ENCODE measurements at regions not wholly inside any gene's neighbourhood (a gene's known extent, or its start where the extent isn't known, plus 50 kb on each side); places are given as distances from the start of the nearest gene placed in this dataset.
"Not testable (repeated sequence)": the region's sequence is repeated elsewhere in the genome, so short reads cannot be mapped to it uniquely, and the experiment has no call there.

DNA sequence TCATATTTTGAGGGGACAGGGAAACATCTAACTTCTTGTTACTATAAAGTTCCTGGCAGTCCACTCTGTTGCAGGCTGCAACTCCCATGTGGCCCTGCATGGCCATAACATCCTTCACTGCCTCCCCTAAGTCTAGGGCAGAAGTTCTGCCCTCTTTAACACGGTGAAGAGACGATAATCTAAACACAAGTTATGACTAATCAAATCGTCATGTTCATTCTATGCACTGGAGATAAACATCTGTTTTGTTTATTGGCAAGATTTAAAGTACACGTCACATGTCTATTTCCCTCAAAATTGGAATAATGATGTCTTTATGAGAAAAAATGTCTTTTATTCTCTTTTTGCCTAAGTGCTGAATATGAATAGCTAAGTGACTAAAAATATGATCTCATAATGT lies 1629.4 kb downstream of the PCDH9 start:
- DNase-seq (ENCODE audit: low spot score): no peak

DNA sequence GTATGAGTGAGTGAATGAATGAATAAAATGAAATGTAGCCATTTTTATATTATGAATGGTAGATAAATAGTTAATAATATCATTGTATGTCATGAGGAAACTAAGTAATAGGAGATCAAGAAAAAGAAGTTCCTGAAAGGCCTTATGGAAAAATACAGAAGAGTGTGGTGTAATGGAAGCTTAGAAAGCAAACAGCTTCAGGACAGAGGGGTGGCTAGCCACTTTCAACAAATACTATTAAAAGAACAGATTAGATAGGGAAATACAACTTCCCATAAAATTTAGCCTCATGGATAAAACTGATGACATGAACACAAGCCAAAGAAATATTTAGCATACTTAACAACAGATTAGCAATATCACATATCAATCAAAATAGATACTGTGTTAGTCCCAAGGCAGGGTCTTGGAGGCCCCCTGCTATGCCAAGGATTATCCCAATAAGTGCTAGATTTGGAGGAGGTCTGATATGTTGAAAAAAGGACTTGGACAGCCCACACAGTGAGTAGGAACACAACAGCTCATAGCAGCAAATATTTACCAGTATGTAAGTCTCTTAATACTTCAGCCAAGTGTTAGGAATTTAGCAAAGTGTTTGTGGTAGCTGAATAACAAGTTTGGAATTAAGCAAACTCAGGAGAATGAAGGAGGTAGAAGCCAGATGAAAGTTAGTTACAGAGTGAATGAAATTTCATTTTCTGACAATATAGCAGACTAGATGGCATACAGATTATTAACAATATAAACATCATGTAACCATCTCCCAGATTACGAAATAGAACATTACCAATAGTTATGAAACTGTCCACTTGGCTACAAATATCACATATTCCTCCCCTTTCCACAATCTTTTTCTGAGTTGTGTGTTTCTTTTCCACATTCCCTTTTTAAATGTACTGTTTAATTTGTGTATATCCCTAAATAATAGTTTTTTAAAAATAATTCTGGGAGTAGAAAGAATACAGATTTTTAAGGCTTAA lies 1632.0 kb downstream of the PCDH9 start:
- no peak for DNase-seq (ENCODE audit: low spot score)

DNA sequence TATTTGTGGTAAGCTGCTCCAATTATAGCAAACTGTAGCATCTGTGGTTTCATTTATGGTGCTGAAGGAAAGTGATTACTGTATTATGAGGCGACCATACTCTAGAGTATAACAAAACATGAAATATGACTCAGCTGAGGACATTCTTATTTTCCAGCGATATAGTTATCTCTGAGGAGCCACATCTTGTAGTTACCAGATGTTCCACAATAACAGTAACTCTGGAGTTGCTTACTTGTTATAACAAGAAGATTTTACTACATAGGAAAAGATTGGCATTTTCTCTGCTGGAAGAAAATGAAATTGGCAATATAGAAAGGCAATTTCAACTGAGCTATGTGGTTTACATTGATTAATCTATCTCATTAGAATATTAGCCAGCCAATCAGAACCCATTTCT lies 1634.2 kb downstream of the PCDH9 start:
- DNase-seq (ENCODE audit: low spot score): no peak

DNA sequence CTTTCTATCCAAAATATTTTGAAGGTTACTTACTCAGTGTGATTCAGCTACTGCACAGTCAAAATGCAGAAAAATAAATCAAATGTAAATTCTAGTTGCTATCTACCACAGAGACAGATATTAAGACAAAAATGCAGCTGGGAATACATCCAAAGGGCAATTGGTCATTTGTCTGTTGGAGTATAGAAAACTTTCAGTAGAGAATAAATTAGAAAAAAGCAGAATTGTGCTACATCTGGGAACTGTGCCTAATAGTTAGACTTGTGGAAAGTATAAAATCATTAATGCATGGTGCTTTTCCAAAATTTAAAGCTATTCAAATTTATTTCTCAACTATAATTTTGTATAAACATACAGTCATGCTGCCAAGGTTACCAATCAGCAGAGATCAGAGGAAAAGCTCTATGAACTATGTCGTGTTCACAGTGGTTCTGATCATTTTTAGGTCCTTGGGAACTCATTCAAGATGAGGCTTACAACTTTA lies 1635.8 kb downstream of the PCDH9 start:
- DNase-seq (ENCODE audit: low spot score): no peak

DNA sequence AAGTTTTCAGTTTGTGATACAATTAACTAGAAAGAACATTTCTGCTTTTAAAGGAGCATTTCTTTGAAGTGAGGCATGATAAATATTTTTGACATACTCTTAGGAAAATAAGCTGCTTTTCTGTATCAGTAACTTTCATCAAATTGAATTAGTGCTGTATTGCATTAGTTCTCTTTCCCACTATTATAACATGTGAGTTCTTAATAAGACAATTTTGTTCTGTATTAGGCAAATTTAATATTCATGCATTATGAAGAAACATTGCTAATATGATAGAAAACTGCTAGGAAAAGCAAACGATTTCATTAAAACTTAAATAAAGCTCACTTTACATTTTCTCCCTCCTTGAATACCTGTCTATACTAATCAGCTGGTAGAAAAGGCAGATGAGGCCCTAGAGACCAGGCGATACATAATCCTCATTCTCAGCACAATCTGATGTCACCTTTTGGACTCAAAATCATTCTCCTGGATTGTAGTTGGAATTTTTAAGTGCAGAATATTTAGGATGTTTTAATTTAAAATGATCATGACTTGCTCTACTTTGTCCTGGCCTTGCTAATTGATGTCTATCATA lies 1636.8 kb downstream of the PCDH9 start:
- DNase-seq (ENCODE audit: low spot score): no peak

DNA sequence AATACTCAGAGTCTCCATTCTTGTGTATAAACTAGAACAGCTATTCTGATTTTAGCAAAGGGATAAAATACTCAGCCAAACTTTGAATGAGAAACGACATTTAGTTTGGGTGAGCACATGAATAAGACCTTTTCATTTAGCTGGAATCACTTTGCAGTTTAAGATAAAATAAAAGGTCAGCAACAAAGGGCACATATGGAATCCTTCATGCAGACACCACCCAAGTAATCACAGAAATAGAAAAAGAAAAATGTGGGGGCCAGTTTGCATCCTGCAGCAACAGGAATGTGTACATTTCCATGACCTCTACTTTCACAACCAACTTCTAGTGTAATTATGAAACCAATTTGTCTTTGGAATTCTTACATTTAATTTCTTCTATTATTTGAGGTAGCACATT lies 1637.4 kb downstream of the PCDH9 start:
- no peak for DNase-seq (ENCODE audit: low spot score)

DNA sequence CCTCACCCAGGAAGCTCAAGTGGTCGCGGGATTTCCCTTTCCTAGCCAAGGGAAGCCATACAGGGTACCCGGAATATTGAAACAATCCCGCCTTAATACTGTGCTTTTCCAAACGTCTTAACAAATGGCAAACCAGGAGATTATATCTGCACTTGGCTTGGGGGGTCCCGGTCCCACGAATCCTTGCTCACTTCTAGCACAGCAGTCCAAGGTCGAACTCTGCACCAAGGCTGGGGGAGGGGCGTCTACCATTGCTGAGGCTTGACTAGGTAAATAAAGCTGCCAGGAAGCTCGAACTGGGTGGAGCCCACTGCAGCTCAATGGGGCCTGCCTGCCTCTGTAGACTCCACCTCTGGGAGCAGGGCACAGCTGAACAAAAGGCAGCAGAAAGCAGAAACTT lies 1644.8 kb downstream of the PCDH9 start:
- DNase-seq (ENCODE audit: low spot score): no peak

DNA sequence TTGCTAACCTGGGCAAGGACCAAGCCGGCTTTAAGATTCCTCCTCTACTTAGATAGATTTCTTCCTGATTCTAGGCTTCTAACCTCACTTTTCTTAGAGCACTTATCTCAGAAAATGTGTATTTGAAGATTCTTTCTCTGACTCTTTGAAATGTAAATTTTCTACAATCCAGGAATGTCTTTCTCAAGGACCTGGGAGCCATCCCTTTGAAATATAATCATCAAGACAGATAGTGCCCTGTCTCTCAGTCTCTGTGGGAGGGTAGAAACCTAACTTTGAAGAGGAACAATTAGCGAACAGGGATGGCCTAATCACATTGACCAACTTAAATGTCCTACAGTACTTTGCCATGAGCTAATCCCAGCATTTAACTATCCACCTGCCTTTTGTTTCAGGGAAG lies 1646.0 kb downstream of the PCDH9 start:
- no peak for DNase-seq (ENCODE audit: low spot score)

DNA sequence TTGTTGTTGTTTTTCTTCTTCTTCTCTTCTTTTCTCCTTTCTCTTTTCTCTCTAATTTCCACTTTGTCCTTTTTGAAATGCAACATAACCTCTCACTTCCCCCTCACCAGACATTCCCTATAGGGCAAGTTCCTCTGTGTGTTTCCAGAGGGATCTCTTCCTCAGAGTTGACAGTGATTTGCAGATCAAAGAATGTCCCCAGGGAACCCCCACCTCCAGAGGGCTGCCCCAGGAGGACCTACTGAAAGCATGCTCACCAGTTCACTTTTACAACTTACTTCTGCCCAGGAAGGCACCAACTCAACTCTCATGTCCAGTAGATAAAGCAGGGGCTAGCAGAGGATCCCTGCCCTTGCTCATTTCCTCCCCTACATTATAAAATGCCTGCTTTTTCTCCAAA lies 1648.0 kb downstream of the PCDH9 start:
- no peak for DNase-seq (ENCODE audit: low spot score)

DNA sequence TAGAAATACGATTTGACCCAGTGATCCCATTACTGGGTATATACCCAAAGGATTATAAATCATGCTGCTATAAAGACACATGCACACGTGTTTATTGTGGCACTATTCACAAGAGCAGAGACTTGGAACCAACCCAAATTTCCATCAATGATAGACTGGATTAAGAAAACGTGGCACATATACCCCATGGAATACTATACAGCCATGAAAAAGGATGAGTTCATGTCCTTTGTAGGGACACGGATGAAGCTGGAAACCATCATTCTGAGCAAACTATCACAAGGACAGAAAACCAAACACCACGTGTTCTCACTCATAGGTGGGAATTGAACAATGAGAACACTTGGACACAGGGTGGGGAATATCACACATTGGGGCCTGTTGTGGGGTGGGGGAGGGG lies 1665.6 kb downstream of the PCDH9 start:
- DNase-seq (ENCODE audit: low spot score): not testable (repeated sequence)

DNA sequence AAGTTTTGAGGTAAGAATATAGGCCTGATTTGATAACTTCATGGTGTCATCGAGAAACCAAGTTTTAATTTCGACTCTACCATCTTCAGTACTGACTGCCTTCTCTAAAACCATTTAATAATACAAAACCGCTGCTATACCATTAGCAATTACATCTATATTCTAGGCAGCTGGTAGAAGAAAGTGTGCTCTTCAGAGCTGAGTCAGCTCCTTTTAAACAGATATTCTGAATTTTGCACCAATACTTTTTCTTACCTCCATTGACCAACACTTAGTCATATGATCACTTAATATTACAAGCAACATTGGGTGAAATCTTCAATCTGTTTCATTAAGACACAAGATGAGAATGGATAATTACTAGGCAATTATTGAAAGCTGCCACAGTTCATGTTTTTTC lies 1667.8 kb downstream of the PCDH9 start:
- no peak for DNase-seq (ENCODE audit: low spot score)

DNA sequence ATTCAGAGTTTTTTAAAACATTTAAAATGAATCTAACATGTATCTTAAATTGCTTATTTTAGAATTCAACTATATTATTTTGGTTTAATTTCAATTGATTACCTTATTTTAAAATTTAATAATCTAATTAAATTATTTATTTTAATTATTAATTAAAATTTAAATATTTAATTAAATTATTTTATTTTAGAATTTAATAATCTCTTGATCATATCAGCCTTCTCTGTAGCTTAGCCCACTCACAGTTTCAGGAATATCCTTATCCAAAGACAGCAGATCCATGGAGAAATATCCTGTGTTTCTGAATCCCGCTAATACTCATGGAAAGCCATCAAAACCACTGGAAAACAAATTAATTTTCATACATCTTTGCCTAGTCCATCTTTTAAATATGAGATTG lies 1669.2 kb downstream of the PCDH9 start:
- DNase-seq (ENCODE audit: low spot score): no peak

DNA sequence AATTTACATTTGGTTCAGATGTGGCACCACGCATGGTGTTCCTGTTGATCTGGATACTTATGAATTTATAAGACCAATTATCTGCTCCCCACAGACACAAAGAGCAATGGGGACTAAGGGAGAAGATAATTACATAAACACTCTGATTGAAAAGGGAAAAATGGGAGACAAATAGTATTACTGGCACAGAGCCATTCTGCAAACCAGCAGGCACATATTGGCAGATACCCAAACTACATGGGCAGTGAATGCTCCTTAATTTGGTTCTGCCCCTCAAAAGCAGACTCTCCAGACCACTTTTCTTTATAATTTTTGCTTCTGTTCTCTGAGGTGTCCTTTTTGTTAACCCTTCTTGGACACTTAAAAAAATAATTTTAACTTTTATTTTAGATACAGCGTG lies 1674.2 kb downstream of the PCDH9 start:
- DNase-seq (ENCODE audit: low spot score): no peak

DNA sequence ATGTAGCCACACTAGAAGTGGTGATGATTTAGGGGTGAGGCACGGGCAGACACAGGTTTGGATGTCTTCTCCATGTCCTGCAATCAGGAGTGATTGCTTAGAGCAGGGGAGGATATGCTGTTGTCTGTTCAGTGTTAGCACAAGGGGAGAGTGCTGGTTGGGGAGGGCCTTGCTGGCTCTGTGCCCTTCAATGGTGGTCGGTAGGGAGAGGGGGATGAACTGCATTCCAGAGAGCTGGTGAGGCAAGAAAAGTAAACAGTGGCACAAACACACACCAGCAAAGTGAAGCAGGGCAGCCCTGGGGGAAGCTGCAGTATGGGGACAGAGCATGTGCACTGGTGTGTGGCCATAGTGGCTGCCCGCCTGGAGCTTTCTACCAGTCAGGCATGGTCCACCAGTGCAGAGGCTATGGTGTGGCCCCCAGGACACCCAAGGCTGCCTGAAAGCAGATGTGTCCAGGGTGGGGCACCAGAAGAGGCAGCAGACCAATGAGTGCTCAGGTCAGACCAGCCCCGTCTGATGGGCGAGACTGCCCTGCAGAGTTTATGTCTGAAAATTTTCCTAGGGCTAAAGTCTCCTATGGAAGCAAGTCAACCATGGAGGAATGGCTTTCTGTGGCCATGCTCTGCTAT lies 1676.9 kb downstream of the PCDH9 start:
- no peak for DNase-seq (ENCODE audit: low spot score)

DNA sequence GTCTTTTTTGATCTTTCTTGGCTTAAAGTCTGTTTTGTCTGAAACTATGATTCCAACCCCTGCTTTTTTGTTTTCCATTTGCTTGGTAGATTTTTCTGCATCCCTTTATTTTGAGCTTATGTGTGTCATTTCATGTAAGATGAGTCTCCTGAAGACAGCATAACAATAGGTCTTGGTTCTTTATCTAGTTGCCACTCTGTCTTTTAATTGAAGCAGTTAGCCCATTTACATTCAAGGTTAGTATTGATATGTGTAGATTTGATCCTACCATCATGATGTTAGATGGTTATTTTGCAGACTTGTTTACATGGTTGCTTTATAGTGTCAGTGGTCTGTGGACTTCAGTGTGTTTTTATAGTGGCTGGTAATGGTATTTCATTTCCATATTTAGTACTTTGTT lies 1678.9 kb downstream of the PCDH9 start:
- DNase-seq (ENCODE audit: low spot score): no peak

DNA sequence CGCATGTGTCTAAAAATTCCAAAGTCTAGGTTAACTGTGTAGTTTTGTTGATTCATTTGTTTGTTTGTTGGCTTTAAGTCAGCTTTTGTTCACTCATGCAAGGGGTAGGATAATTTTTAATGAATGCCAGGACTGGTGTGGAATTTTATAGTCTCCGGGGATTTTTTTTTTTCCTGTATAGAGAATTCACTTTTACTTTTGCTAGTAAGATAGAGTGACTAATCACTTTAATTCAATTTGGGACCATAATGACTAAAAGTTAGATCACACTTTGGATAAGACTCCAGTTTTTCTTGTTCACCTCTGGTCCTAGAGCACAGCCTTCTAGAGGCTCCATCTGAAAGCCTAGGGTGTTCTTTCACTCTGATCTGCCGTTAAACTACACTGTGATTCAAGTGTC lies 1690.0 kb downstream of the PCDH9 start:
- peak; percentile 4 for DNase-seq (ENCODE audit: low spot score)

DNA sequence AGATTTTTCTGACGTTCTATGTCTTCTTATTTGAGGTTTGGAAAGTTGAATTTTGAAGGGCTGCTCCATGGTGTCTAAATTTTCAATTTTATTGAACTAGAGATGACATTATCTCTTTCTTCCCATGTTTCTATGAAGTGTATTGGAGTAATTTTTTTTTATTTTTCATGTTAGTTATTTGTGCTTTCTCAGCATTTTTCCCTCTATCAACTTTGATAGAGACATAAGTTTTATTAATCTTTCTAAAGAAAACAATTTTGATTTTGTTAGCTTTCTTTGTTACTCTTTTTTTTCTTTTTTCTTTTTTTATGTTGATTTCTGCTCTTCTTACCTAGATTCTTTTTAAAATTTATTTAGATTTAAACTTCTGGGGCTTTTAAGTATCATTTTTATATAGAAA lies 1694.8 kb downstream of the PCDH9 start:
- no peak for DNase-seq (ENCODE audit: low spot score)

DNA sequence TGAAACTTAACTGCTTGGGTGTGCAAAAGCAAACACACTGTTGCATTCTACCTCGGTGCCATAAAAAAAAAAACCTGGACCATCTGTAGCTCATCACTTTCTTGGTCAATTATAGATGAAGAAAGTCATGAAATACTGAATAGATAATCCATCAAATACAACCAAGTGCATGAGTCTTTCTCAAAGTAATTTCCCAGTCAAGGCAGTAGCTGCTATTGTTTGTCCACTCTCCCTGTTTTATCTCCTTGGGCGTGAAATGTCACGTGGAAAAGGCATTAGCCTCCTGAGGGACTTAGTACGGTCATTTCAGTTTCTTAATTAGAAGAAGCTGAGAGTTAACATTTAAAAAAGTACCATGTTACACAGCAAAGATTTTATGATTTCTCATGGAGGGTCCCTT lies 1697.9 kb downstream of the PCDH9 start:
- DNase-seq (ENCODE audit: low spot score): no peak

DNA sequence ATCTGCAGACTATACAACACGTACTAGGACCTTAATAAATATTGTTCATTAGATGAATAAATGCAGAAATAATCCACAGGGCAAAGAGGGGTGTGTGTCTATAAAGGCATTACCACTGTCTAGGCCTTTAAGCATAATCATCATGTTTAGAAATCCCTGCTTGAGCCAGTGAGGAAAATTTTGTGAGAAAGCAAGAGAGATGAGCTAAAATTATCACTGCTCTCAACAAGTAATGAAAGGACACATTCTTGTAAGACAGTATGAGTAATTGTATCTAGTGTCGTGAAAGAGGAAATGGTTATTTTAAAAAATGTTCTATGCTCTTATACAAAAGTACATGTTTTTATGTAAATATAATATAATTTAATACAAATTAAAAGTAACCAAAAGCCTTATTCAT lies 1699.4 kb downstream of the PCDH9 start:
- no peak for DNase-seq (ENCODE audit: low spot score)

DNA sequence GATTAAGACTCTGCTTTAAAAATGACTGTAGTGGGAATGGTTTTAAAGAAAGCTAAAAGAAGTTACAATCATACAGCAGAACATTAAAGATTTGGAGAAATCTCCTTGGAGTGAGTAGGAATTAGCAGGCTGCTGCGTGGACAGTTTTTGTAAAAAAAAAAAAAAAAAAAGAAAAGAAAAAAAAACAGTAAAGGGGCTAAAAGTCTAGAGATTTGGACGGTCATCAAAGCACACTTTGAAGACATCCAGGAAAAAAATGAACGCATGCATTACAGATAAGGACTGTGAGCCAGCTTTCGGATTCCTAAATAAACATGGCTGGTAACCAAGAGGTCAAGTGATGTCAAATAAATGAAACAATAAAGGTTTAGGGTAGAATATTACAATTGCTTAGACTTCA lies 1700.6 kb downstream of the PCDH9 start:
- DNase-seq (ENCODE audit: low spot score): no peak

DNA sequence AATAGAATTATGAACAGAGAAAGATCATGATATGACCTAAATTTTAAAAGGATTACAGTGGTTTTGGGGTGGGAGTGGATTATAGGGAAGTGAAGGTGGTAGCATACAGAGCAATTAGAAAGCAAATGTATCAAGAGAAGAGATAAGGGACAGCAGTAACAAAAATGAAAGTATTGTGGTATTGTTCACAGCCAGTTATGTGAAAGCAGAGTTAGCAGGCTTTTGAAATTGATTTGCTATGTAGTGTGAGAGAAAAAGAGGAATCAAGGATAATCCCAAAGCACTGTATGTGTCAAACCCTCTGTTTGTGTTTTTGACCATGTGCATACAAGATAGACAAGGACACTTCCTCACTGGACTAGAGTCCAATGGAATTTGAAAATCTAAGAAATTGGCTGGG lies 1721.4 kb downstream of the PCDH9 start:
- no peak for DNase-seq (ENCODE audit: low spot score)

DNA sequence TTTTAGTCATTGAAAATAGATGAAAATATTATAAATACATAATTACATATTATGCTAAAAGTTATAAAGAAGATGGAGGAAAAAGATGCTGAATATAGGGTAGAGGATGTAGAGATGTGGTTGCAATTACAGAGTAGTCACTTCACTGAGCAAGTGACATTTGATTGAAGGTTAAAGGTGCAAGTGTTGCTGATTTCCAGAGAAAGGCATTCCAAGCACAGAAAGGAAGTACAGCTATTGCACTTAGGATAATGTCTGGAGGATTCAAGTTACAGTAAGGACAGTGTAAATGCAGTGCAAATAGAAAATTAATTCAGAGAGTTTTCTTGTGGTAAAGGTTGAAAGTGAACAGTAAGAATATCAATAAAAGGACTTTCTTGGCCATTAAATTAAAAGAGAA lies 1721.8 kb downstream of the PCDH9 start:
- DNase-seq (ENCODE audit: low spot score): no peak

DNA sequence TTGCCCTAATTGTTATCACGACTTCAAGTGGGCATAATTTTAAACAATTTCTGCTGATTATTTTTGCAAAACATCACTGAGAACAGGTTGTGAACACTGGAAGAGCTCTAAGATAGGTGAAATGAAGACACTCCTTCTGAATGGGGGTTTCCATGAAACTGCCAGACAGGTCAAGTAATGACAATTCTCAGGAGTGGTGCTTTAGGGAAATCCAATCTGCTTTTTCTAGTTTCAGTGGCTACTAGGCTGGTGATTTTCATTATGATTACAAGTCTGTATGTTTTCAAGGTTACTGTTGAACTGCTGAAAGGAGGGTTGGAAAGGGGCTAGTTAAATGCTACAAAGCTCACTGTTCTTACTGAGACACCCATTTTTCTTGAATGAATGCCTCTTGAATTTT lies 1724.2 kb downstream of the PCDH9 start:
- DNase-seq (ENCODE audit: low spot score): no peak

Measured in HT-29 (cell line).